GM18511 (cell line): ENCODE measurements at regions not wholly inside any gene's neighbourhood (a gene's known extent, or its start where the extent isn't known, plus 50 kb on each side); places are given as distances from the start of the nearest gene placed in this dataset.

Experiments
- ATAC-seq: cut with Tn5 transposase; IDR thresholded peaks from one replicate; pipeline ENCODE4 v1.9.1; 2021; ENCODE audit warnings: mild to moderate bottlenecking, moderate library complexity; ENCODE audit not compliant: unreplicated experiment

DNA sequence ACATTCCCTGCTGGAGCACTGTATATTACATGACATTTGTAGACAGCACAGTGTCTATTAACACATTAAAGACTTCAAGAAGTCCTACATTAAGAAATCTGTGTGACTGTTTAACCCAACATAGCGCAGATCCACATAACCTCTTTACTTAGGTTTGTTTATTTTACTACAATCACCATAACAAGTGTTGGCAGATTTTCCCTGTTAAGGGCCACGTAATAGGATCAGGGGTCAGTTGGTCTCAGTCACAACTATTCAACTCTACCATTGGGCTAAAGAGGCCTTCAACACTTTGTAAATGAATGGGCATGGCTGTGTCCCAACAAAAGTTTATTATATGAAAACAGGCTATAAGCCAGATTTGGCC is 51.3 kb upstream of the ADORA2B start:
- no peak for ATAC-seq

DNA sequence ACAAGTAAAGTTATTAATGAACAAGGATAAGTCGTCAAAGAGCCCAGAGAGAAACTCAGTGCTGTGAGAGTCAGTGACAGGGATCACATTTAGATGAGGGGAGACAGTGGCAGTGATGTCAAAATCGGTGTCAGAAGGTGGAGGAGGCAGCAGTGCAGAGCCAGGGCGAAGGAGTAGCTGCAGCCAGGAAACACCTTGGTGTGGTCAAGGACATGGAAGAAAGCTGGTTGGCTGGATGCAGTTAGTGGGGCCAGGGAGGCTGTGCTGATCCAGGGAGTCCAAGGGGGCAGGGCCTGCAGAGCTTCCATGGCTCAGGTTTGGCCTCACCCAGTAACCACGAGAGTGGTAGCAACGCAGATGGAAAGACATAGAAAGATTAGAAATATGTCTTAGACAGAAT is 50.7 kb upstream of the ADORA2B start:
- no peak for ATAC-seq

DNA sequence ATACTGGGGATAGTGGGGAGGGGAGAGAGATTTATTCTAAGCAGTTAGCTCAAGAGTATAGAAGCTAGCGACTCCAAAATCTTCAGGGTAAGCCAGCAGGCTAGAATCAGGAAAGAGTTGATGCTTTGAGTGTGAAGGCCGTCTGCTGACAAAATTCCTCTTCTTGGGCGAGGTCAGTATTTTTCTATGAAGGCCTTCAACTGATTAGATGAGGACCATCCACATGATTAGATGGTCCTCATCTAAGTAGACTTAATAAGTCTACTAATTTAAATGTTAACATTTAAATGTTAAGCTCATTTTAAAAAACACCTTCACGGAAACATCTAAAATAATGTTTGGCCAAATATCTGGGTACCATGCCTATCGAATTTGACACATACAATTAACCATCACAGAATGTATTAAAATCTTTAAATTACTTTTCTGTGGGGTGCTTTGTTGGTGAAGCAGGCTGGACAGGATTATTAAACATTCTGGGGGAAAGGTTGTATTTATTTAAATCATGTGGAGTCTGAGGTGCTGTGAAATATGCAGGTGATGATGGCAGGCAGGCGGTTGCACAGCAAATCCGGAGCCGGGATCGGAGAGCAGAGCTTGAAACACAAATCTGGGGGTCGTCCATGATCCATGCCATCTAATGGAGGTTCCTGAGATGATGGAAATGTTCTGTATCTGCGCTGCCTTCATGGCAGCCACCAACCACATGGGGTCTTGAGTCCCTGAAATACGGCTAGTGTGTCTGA is 49.8 kb upstream of the ADORA2B start:
- ATAC-seq = no peak
